ENCODE measurements at regions not wholly inside any gene's neighbourhood (a gene's known extent, or its start where the extent isn't known, plus 50 kb on each side); places are given as distances from the start of the nearest gene placed in this dataset.

DNA sequence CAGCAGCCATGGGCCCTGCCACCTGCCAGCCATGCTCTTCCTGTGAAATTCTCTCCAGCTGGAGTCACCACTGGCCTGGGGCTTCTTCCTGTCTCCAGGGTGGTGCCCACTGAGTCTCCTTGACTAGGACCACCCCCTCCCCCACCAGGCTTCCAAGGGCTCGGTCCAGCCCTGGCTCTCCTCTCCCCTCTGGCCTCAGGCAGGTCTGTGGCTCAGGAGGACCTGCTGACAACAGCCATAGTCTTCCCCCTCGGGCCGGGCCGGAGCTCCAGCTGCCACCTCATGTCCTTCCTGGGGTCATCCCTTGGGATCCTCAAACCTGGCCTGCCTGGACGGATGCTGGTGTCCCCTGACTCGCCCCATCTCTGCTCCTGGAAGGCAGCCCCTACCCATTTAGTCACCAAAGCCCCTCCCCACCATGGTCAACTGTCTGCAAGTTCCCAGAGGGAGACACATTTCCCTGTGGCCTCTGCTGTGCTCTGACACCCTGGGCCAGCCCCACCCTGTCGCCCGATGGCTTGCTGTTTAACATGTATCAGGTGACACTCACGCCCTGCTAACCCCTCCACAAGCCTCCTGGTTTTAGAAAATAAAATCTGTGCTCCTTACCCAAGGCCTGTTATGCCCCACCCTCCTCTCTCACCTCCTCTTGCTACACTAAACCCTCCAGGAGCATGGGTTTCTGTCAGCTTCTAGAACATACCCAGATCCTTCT is 186.2 kb downstream of the RBFOX3 start:
- DNase-seq (ENCODE audit: low read depth in 2 of 2, low spot score in 1 of 2) = no peak

DNA sequence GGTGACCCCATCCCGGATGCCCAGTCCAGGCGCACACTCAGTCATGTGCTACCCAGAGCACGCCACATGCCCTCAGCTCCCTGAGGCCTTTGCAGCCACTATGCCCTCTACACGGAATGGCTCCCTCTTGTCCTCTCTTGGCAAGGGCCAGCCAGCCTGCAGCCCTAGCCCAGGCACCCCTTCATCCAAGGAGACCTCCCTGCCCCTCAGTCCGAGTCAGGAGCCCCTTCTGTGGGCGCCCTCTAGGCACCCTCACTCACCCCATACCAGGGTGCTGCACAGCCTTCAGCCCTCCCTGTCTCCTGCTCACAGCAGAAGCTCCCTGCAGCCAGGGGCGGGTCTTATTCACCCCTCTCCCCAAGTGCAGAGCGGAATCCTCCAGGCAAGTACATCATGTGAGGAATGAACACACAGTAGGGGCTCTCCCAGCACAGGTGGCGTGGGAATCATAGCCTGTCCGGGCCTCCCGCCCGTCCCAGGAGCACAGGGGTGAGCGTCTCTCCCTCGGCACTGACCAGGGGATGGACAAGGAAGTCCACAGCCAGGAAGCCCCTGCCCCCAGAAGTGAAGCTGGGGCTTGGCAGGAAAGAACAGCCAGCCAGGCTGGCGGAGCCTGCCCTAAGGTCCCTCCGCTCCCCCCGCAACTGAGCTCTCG is 186.9 kb downstream of the RBFOX3 start:
- DNase-seq (ENCODE audit: low read depth in 2 of 2, low spot score in 1 of 2) = no peak

DNA sequence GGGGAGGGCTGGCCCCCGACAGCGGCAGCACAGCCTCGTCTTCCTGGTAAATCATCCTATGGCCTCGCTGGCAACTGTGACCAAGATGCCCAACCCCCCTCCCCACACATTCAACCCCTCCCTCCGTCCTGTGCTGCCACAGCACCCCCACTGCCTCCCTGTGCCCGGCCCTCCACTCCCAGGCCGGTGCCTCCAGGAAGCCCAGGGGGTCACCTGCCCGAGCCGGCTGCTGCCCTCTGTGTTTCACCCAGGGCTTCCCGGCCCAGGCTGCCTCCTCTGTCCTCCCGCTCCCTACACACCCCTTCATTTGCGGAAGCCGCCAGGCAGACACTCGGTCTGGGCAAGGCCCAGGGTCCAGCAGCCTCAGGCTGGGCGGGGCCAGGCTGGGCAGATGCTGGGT is 188.6 kb downstream of the RBFOX3 start:
- no peak for DNase-seq (ENCODE audit: low read depth in 2 of 2, low spot score in 1 of 2)

DNA sequence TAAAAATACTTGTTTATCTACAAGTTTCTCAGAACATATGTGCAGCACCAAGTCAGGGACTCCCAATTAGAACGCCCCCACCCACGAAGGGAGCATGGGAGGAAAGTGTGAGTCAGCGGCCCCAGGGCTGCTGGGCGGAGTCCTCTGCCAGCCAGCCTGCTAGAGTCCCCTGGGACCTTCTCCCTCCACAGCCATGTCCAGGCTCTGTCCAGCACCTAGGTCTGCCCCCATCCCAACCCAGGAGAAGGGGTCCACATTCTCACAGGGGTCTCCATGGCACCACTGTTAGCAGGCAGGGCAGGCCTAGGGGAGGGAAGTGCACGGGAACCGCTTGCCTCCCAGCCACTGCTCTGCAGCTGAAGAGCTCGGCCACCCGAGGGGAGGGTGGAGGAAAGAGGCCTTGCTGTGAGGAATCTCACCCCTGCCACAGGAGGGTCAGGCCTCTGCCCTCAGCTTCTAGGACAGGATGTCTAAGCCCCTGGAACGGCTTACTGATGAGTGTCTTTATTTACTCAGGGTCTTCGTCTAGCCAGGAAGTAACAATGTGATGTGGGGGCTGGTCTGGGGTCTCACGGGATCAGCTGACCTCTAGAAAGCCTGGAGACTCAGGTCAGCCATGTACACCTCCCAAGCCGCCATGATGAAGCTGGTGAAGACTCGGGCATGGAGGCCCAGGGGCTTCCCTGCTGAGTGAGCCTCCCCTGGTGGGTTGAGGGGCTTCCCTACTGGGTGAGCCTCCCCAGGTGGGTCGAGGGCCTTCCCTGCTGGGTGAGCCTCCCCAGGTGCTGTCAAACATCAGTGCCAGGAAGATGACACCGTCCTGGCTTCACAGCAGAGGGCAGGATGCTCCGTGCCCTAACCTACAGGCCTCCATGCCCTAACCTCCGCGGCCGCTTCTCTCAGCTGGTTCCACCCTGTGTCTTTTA is 190.3 kb downstream of the RBFOX3 start:
- peak in 1 of 2 donors; percentile 8 for DNase-seq (ENCODE audit: low read depth in 2 of 2, low spot score in 1 of 2)

DNA sequence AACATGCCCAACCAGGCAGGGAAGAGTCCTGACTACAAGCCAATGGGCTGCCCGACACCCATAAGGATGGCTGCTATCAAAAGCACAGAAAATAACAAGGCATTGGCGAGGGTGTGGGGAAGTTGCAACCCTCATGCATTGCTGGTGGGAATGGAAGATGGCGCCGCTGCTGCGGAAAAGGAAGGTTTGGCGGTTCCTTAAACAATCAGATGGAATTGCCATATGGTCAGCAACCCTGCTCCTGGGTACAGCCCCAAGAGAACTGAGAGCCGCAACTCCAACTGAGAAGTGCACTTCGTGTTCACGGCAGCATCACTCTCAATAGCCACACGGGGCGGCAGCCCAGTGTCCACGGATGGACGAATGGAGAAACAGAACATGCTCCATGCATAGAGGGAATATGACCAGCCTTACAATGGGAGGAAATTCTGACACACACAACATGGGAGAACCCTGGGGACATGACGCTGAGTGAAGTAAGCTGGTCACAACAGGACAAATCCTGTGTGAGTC is 193.3 kb downstream of the RBFOX3 start:
- DNase-seq (ENCODE audit: low read depth in 2 of 2, low spot score in 1 of 2) = no peak

DNA sequence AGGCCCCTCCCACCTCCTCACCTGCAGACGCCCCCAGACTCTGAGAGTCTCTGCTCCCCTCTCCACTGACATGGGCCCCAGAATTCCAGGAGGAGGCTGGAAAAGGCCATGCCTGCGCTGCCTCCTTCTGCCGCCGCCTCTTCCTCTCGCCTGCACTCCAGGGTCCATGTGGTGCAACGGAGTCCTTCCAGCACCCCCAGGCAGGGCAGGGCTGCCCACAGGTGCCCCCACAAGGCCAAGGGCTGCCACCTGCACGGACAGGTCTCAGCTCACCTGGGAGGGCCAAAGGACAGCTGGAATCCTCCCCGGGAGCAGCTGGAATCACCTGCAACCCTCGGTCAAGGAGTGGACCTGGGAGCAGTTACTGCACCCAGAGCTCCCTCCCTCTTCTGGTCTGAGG is 194.9 kb downstream of the RBFOX3 start:
- DNase-seq (ENCODE audit: low read depth in 2 of 2, low spot score in 1 of 2) = no peak

DNA sequence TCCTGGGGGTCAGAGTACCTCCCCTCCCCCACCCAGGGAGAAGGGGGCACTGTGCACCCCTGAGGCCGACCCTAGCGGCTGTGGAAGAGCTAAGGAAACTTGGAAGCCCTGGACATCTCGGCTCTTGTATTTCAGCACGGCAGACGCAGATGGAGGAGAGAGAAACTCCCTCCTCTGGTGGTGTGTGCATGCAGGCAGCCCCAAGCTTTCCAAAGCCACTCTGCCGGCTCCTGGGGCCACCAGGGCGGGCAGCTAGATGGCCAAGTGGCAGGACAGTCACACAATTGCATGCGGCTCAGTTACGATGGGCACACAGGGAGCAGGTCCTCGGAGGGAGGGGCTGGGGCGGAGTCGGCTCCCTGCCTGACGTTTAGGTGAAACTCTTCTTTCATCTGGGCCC is 195.5 kb downstream of the RBFOX3 start:
- DNase-seq (ENCODE audit: low read depth in 2 of 2, low spot score in 1 of 2) = no peak

DNA sequence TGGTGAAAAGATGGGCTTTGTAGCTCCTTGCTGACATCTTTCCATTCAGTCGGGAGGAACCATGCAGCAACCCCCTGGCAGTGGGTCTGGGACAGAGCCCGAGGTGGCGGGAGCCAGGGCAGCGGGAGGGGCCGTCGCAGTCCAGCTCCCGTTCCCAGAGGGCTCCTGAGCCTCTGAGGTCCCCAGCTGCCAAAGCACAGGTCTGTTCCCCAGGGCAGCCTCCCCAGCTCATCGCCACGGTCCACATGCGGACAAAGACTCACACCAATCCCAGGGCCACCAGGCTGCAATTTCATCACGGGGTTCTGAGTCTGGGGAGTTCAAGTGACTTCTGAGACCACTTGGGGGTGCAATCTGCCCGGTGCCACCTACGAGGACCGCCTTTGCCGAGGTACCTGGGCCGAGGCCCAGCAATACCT is 196.0 kb downstream of the RBFOX3 start:
- DNase-seq (ENCODE audit: low read depth in 2 of 2, low spot score in 1 of 2) = no peak

DNA sequence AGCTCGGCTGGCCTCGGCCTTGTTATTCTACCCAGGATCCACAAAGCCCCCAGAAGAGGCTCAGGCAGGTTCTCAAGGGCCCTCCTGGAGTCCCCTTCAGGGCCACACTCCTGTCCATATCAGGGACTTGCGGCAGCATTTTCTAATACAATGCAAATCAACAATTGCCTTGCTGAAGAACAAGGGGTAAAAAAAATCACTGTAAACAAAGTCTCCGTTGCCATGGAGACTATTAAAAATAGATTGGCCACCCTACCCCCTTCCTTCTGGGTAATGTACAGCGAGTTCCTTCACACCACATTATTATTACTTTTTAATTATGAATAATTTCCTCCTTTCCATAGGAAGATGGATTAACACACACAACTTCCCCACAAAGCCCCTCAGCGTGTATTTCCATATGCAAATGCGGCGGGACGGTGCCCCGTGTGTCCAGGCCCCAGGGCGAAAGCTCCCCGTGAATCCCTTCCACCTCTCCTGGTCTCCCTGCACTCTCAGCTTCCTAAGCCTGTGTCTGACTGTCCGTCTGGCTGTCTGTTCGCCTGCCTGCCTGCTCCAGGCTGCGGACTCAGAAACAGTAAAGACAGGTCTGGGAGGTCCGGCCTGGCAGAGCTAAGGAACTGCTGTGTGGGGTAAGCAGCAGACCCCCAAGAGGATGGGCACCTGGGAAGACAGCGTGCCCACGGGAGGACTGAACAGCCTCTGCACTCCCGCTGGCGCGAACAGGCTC is 196.6 kb downstream of the RBFOX3 start:
- DNase-seq (ENCODE audit: low read depth in 2 of 2, low spot score in 1 of 2) = no peak

DNA sequence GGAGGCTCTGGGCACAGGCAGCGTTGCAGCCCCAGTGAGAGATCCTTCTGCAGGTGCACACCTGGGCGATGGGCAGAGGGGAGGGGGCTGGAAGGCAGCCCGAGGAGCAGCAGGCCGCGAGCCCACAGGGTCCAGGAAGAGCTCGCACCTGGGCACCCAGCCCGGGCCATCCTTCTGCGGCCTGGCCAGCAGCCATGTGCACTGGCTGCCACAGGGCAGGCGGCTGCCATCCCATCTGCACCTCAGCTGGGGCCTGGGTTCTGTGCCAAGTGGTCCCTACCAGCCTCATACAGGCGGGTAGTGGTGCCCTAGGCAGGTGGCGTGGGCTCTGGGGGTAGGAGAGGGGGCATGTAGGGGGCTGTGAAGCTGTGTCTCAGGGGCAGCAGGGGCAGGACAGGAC is 197.2 kb downstream of the RBFOX3 start:
- DNase-seq (ENCODE audit: low read depth in 2 of 2, low spot score in 1 of 2) = no peak

DNA sequence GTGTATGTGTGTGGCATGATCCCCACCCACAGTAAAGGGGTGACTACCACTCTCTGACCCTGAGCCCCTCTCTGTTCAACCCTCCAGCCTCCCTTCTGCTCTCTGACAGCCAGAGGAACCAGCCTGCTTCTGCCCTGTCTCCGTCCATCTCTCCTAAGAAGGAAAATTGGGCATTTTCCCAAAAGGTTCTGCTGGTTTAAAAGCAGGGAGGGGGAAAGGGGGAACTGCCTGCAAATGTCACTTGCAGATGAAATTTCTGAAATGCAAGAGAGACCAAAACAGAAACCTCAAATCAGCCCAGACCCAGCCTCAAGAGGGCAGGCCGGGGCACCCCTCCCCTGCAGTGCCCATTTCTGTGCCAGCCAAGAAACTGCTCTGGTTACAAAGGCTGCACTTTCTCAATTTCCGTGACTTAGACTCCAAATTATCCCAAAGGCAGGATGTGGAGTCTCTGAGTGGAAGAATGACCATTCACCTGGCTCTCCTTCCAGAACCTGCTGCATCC is 197.9 kb downstream of the RBFOX3 start:
- DNase-seq (ENCODE audit: low read depth in 2 of 2, low spot score in 1 of 2) = no peak

DNA sequence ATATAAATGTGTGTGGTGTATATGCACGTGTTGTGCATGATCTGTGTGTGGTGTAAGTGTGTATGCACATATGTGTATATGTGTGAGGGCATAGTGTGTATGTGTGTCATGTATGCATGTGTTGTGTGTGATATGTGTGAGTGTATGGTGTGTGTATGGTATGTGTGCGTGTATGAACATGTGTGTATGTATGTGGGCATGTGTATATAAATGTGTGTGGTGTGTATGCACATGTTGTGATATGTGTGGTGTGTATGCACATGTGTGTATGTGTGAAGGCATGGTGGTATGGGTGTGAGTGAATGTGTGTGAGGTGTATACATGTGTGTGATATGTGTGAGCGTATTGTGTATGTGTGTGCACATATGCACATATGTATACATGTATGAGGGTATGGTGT is 198.7 kb downstream of the RBFOX3 start:
- no peak for DNase-seq (ENCODE audit: low read depth in 2 of 2, low spot score in 1 of 2)

DNA sequence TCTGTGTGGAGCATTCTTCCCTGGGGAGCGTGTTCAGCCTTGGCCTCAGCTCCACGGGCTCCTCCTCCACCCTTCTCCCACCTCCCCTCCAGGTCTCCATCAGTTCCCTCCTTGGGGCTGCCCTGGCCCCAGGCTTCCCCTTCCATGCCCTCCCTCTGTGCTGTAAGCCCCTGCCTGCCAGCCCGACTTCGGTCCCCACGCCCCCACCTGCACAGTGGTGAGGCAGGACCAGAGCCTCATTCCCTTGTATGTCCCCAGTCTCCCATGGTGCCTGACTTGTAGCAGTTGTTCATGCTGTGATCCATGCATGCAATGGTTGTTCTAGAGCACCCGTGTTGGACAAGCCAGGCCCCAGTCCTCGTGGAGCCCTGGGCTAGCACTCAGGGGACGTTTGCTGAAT is 199.4 kb downstream of the RBFOX3 start:
- no peak for DNase-seq (ENCODE audit: low read depth in 2 of 2, low spot score in 1 of 2)

DNA sequence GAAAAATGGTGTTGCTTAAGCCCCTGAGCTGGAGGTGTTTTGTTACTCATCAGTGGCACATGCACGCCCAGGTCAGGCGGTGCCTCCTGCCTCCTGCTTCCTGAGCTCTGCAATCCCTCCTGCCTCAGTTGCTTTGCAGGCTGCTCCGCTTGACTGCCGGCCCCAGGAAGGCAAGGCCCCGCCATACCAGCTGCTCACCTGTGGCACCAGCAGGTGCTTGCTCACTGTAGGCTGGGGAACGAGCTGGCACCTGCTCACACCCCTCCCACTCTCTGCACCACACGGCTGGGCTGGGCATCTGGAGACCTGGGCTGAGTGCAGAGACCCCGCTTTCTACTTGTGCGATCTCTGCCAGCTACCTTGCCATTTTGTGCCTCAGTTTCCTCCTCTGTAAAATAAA is 200.2 kb downstream of the RBFOX3 start:
- DNase-seq (ENCODE audit: low read depth in 2 of 2, low spot score in 1 of 2) = no peak

DNA sequence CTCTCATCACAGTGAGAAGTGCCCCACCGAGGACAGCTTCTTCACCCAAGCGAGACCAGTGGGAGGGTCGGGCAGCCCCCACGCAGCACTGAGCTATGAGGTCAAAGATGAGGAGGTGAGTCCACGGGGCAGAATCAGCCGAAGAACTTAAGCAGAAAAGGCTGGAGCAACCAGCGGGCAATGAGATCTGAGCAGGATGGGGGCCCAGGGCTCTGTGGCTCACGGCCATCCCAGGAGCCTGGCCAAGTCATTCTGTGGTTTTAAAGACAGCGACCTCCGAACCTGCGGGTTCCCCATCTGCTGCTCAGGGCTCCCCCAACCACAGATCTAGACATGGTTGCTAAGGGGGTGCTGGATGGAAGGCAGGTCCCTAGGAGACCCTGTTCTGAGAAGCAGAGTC is 202.6 kb downstream of the RBFOX3 start:
- DNase-seq (ENCODE audit: low read depth in 2 of 2, low spot score in 1 of 2) = no peak

DNA sequence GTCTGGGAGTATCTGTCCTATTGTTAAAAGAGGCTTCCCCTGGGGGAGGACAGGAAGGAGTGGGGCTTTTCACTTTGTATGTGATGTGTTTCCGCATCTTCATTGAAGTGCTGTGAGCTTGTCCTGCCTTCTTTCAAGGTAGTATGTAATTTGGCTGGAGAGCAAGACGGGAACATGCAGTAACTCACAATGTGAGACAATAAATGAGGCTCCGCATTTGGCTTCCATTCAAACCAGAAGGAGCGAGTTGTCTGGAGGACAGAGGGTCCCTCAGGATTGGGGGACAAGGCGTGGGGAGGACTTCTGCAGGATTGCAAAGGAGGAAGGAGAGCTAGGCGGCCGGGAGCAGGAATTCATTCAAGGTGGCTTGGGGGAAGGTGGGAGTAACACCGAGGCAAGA is 203.5 kb downstream of the RBFOX3 start:
- no peak for DNase-seq (ENCODE audit: low read depth in 2 of 2, low spot score in 1 of 2)

DNA sequence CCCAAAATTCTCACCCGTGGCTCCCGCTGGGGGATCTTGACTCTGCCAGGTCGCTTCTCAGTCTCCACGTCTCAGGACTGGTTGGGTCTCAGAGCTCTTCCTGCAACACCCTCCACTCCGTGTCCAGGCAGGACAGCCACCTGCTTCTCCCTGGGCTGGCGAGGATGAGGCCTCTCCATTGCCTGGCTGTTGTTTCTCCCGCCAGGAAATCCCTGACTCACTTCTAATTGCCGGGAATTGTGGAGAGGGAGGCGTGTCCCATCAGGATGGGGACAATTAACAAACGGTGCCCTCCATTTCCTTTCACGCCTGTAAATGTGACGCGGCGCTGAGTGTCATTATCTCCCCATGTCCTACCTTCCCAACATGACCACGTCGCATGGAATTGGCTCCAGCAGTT is 204.5 kb downstream of the RBFOX3 start:
- no peak for DNase-seq (ENCODE audit: low read depth in 2 of 2, low spot score in 1 of 2)

DNA sequence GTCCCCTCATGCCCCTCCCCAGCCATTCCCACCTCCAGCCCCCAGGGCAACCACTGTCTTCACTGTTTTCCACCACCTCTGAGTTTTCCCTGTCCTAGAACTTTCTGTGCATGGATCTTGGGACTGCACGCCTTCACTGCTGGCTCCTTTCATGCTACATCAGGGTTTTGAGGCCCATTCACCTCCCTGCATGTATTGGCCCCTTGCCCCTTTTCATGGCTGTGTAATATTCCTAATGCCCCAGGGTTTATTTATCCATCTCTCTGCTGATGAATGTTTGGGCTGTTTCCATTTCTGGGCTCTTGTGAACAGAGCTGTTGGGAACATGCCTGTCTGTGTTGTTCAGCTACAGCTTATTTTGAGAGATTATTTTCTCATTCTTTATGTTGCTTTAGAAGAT is 205.0 kb downstream of the RBFOX3 start:
- DNase-seq (ENCODE audit: low read depth in 2 of 2, low spot score in 1 of 2) = no peak

DNA sequence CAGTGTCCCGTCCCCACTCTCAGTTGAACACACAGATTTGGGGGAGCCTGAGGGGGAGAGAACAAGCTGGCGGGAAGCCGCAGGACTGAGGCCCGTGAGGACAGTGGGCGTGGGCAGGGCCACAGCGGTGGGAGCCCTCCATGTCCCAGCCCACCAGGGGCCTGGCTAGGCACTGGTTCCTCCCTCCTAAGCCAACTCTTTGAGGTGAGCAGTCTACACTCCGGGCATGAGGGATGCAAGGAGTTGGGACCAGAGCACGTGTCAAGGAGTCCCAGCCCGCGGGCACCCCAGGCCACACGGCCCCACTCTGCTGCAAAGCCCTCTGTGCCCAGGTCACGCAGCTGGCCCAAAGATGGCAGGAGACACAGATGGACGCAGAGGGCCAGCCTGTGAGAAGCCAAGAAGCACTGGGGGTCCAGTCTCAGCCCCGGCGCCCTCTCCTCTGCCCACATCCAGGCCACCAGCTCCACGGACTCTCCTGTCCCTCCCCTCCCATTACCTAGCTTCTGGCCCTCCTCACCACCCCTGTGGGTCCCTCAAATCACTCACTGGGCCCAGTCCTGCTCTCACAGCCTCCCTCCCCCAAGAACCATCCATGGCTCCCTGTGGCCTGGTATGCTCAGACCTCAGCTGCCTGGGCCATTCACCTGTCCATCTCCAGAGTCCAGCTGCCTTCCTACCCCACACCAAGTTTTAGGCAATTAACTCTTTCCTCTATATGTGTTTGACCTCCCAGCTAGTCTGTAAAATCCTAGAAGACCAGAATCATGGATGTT is 206.5 kb downstream of the RBFOX3 start:
- no peak for DNase-seq (ENCODE audit: low read depth in 2 of 2, low spot score in 1 of 2)
